Activated B cell treated with CpG ODN at 0.5 μM for 24 hours (primary cell): ENCODE measurements at regions not wholly inside any gene's neighbourhood (a gene's known extent, or its start where the extent isn't known, plus 50 kb on each side); places are given as distances from the start of the nearest gene placed in this dataset.

Experiments
- ATAC-seq: fragments of 200-7000 bp; cut with Tn5 transposase; one replicate; pipeline ENCODE4 v1.10.0; 2021; ENCODE audit warnings: low read depth, mild to moderate bottlenecking, moderate library complexity
- CTCF ChIA-PET: fragments of 350-600 bp; sonication (Branson Sonifier 250); formaldehyde crosslinking; loops from one replicate; lab custom pipeline; 2021; ENCODE audit warnings: antibody characterized with exemption; lab: Charles Lee
- POLR2A ChIA-PET: fragments of 350-600 bp; sonication (Branson Sonifier 250); formaldehyde crosslinking; loops from one replicate; lab custom pipeline; 2021; ENCODE audit warnings: antibody characterized with exemption; lab: Charles Lee
- DNase-seq: peaks from one replicate; pipeline ENCODE4 v3.0.0; 2022
- H3K27ac Mint-ChIP-seq: one replicate; pipeline ENCODE4 v1.8.0; 2020; ENCODE audit warnings: mixed read lengths
- H3K27me3 Mint-ChIP-seq: one replicate; pipeline ENCODE4 v1.8.0; 2021; ENCODE audit warnings: mixed read lengths
- H3K36me3 Mint-ChIP-seq: one replicate; pipeline ENCODE4 v1.8.0; 2021; ENCODE audit warnings: low read depth, mixed read lengths
- H3K4me1 Mint-ChIP-seq: one replicate; pipeline ENCODE4 v1.8.0; 2021; ENCODE audit warnings: mixed read lengths
- H3K4me3 Mint-ChIP-seq: one replicate; pipeline ENCODE4 v1.8.0; 2020; ENCODE audit warnings: mild to moderate bottlenecking, mixed read lengths
- H3K9me3 Mint-ChIP-seq: one replicate; pipeline ENCODE4 v1.8.0; 2020; ENCODE audit warnings: mixed read lengths
- CTCF ChIP-seq: fragments of 200-600 bp; IDR thresholded peaks from one replicate; pipeline ENCODE4 v1.8.0; 2022; ENCODE audit warnings: antibody characterized with exemption, mild to moderate bottlenecking
- intact Hi-C: fragments of 100-400 bp; cut with micrococcal nuclease; formaldehyde crosslinking; loops from one replicate; pipeline ENCODE4 v1.15.1; 2024

- Mint-ChIP-seq H3K4me3 (no peak overlapping the region), H3K27me3 (no peaks in the 10 kb centered on the region), H3K27ac (no peak overlapping the region), H3K4me1 (no peaks in the 10 kb centered on the region), H3K9me3 (peaks cover 2% of the 10 kb centered on the region), H3K36me3 (no peaks in the 10 kb centered on the region)
- TF ChIP-seq CTCF: no peak
- ATAC-seq: no peak
- ChIA-PET CTCF (no interaction called here), POLR2A (no interaction called here)
- intact Hi-C loops: no loop called here
- no peak for DNase-seq
These were observed 1074.7 kb downstream of the ADGRL3 start for GRCh38 chr4:62274782-62275181.

GRCh38 chr4:62271107-62271506 is 1071.0 kb downstream of the ADGRL3 start:
- no peaks in the 10 kb centered on the region for H3K36me3 Mint-ChIP-seq
- ChIA-PET CTCF (no interaction called here), POLR2A (no interaction called here)
- ATAC-seq (no peak), DNase-seq (no peak)
- H3K27me3 Mint-ChIP-seq: no peaks in the 10 kb centered on the region
- no peak overlapping the region for H3K27ac Mint-ChIP-seq
- intact Hi-C loops: no loop called here
- no peak for TF ChIP-seq CTCF
- H3K9me3 Mint-ChIP-seq: peaks cover 2% of the 10 kb centered on the region
- H3K4me3 Mint-ChIP-seq: no peak overlapping the region
- H3K4me1 Mint-ChIP-seq: no peaks in the 10 kb centered on the region

GRCh38 chr4:62269918-62270317 is 1069.8 kb downstream of the ADGRL3 start:
- DNase-seq: no peak
- ChIA-PET POLR2A (no interaction called here), CTCF (no interaction called here)
- H3K27ac Mint-ChIP-seq: no peak overlapping the region
- intact Hi-C loops: no loop called here
- peaks cover 2% of the 10 kb centered on the region for H3K9me3 Mint-ChIP-seq
- TF ChIP-seq CTCF: no peak
- no peak for ATAC-seq
- H3K4me1 Mint-ChIP-seq: no peaks in the 10 kb centered on the region
- H3K36me3 Mint-ChIP-seq: no peaks in the 10 kb centered on the region
- no peak overlapping the region for H3K4me3 Mint-ChIP-seq
- H3K27me3 Mint-ChIP-seq: no peaks in the 10 kb centered on the region

- no peak for TF ChIP-seq CTCF
- POLR2A ChIA-PET: no interaction called here
- H3K4me1 Mint-ChIP-seq: no peaks in the 10 kb centered on the region
- H3K4me3 Mint-ChIP-seq: no peak overlapping the region
- intact Hi-C loops: no loop called here
- DNase-seq (no peak), ATAC-seq (no peak)
- CTCF ChIA-PET: no interaction called here
- H3K27me3 Mint-ChIP-seq: no peaks in the 10 kb centered on the region
- H3K27ac Mint-ChIP-seq: no peak overlapping the region
- H3K36me3 Mint-ChIP-seq: no peaks in the 10 kb centered on the region
- no peaks in the 10 kb centered on the region for H3K9me3 Mint-ChIP-seq
These were observed 1063.3 kb downstream of the ADGRL3 start for GRCh38 chr4:62263454-62263853.

- no peak for TF ChIP-seq CTCF
- Mint-ChIP-seq H3K4me1 (no peaks in the 10 kb centered on the region), H3K27ac (no peak overlapping the region), H3K27me3 (no peaks in the 10 kb centered on the region), H3K4me3 (no peak overlapping the region), H3K9me3 (no peaks in the 10 kb centered on the region), H3K36me3 (no peaks in the 10 kb centered on the region)
- CTCF ChIA-PET: no interaction called here
- DNase-seq (no peak), ATAC-seq (no peak)
- intact Hi-C loops: no loop called here
- POLR2A ChIA-PET: no interaction called here
These were observed 1062.5 kb downstream of the ADGRL3 start for GRCh38 chr4:62262676-62263075.
